HG03045 (cell line): ENCODE measurements at regions not wholly inside any gene's neighbourhood (a gene's known extent, or its start where the extent isn't known, plus 50 kb on each side); places are given as distances from the start of the nearest gene placed in this dataset.

Experiments
- ATAC-seq: cut with Tn5 transposase; IDR thresholded peaks from one replicate; pipeline ENCODE4 v1.9.1; 2021; ENCODE audit warnings: mild to moderate bottlenecking, moderate library complexity; ENCODE audit not compliant: unreplicated experiment

- no peak for ATAC-seq
Measured at GRCh38 chr11:122062763-122063162, 53.3 kb downstream of the BLID start.

GRCh38 chr11:122059565-122059964, 56.5 kb downstream of the BLID start:
- ATAC-seq: no peak

GRCh38 chr11:122050021-122050690, 65.9 kb downstream of the BLID start:
- ATAC-seq: no peak

GRCh38 chr11:122048401-122048800, 67.6 kb downstream of the BLID start:
- no peak for ATAC-seq

GRCh38 chr11:122046846-122047245, 69.2 kb downstream of the BLID start:
- no peak for ATAC-seq

- ATAC-seq: no peak
Measured at GRCh38 chr11:122046438-122046837, 69.6 kb downstream of the BLID start.

GRCh38 chr11:122045181-122045586, 70.8 kb downstream of the BLID start:
- no peak for ATAC-seq

GRCh38 chr11:122044086-122044485, 71.9 kb downstream of the BLID start:
- ATAC-seq: no peak

- no peak for ATAC-seq
Measured at GRCh38 chr11:122042981-122043380, 73.0 kb downstream of the BLID start.

GRCh38 chr11:122040464-122040863, 75.6 kb downstream of the BLID start:
- ATAC-seq: no peak

- ATAC-seq: no peak
Measured at GRCh38 chr11:122038543-122038942, 77.5 kb downstream of the BLID start.

- ATAC-seq: no peak
Measured at GRCh38 chr11:122037911-122038310, 78.1 kb downstream of the BLID start.

- no peak for ATAC-seq
Measured at GRCh38 chr11:122036493-122036892, 79.5 kb downstream of the BLID start.

- no peak for ATAC-seq
Measured at GRCh38 chr11:122036018-122036417, 80.0 kb downstream of the BLID start.

GRCh38 chr11:122033631-122034030, 82.4 kb downstream of the BLID start:
- no peak for ATAC-seq

GRCh38 chr11:122033193-122033592, 82.8 kb downstream of the BLID start:
- ATAC-seq: no peak

- ATAC-seq: no peak
Measured at GRCh38 chr11:122032317-122032716, 83.7 kb downstream of the BLID start.

GRCh38 chr11:122031813-122032212, 84.2 kb downstream of the BLID start:
- ATAC-seq: no peak

- no peak for ATAC-seq
Measured at GRCh38 chr11:122030286-122030685, 85.7 kb downstream of the BLID start.

- ATAC-seq: no peak
Measured at GRCh38 chr11:122028545-122028944, 87.5 kb downstream of the BLID start.

GRCh38 chr11:122028036-122028435, 88.0 kb downstream of the BLID start:
- ATAC-seq: no peak

- ATAC-seq: no peak
Measured at GRCh38 chr11:122025757-122026156, 90.3 kb downstream of the BLID start.

GRCh38 chr11:122024278-122024677, 91.7 kb downstream of the BLID start:
- no peak for ATAC-seq
